Right atrium auricular region (tissue), 2 donors: ENCODE measurements at regions not wholly inside any gene's neighbourhood (a gene's known extent, or its start where the extent isn't known, plus 50 kb on each side); places are given as distances from the start of the nearest gene placed in this dataset.

Experiments
- DNase-seq: peaks from one replicate; pipeline ENCODE4 v3.0.0-alpha.2; 2019; ENCODE audit warnings: low spot score
- H3K27ac ChIP-seq, 2 donors: fragments of 200-600 bp; sonication (generic); 1 replicate in 1 of 2; 2 replicates in 1 of 2; pipeline ENCODE4 v1.5.1; 2016 to 2019
- H3K27me3 ChIP-seq, 2 donors: fragments of 200-600 bp; sonication (generic); one replicate each; pipeline versions ENCODE4 v1.5.1 to v1.6.0; 2017 to 2019
- H3K36me3 ChIP-seq: fragments of 200-600 bp; sonication (generic); one replicate; pipeline ENCODE4 v1.5.1; 2016
- H3K4me1 ChIP-seq, 2 donors: fragments of 200-600 bp; sonication (generic); one replicate each; pipeline versions ENCODE4 v1.5.1 to v1.6.0; 2017 to 2019
- H3K4me3 ChIP-seq, 2 donors: fragments of 200-600 bp; sonication (generic); 1 replicate in 1 of 2; 2 replicates in 1 of 2; pipeline ENCODE4 v1.5.1; 2017 to 2019; ENCODE audit warnings: mild to moderate bottlenecking in 1 of 2, moderate library complexity in 1 of 2
- H3K9me3 ChIP-seq, 2 donors: fragments of 200-600 bp; sonication (generic); one replicate each; pipeline ENCODE4 v1.5.1; 2019
- TF ChIP-seq, protein P1 (sequence below), 2 donors: fragments of 200-600 bp; sonication (generic); IDR thresholded peaks; one replicate each; pipeline ENCODE4 v1.5.1; 2019; ENCODE audit warnings: antibody characterized with exemption in 2 of 2

DNA sequence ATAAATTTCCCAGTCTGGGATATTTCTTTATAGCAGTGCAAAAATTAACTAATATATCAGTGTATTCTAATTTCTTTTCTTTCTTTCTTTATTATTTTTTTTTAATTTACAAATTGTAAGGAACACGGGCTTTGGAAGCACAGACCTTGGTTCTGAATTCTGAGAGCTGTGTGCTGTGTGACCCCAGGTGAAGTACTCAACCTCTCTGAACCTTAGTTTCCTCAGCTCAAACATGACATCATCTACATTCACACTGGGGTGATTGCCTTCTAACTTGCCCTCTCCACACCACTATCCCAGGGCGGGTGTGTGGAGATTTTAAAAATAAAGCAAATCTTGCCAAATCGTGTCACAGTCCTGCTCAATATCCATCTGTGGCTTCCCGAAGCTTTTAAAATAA, 282.8 kb downstream of the C12orf75 start:
- Histone ChIP-seq H3K4me1 (peaks cover 0 to 5% of the 10 kb centered on the region in 2 donors), H3K27me3 (no peaks in the 10 kb centered on the region), H3K27ac (no peak overlapping the region), H3K4me3 (no peak overlapping the region), H3K9me3 (no peaks in the 10 kb centered on the region), H3K36me3 (no peaks in the 10 kb centered on the region)
- TF ChIP-seq, protein P1, sequence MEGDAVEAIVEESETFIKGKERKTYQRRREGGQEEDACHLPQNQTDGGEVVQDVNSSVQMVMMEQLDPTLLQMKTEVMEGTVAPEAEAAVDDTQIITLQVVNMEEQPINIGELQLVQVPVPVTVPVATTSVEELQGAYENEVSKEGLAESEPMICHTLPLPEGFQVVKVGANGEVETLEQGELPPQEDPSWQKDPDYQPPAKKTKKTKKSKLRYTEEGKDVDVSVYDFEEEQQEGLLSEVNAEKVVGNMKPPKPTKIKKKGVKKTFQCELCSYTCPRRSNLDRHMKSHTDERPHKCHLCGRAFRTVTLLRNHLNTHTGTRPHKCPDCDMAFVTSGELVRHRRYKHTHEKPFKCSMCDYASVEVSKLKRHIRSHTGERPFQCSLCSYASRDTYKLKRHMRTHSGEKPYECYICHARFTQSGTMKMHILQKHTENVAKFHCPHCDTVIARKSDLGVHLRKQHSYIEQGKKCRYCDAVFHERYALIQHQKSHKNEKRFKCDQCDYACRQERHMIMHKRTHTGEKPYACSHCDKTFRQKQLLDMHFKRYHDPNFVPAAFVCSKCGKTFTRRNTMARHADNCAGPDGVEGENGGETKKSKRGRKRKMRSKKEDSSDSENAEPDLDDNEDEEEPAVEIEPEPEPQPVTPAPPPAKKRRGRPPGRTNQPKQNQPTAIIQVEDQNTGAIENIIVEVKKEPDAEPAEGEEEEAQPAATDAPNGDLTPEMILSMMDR (IDR thresholded peaks at IDR 0.05): no peak
- no peak for DNase-seq

DNA sequence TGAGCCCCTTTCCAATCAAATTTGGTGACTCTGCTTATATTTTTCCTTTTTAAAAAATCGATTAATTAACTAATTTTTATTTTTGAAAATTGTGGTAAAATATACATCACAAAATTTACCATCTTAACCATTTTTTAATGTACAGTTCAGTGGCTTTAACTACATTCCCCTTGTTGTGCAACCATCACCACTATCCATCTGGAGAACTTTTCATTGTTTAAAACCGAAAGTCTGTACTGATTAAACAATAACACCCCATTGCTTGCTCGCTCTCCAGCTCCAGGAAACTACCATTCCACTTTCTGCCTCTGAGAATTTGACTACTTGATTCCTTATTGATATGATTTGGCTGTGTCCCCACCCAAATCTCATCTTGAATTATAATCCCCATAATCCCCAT, 283.4 kb downstream of the C12orf75 start:
- Histone ChIP-seq H3K4me3 (no peak overlapping the region), H3K27me3 (no peaks in the 10 kb centered on the region), H3K36me3 (no peaks in the 10 kb centered on the region), H3K9me3 (no peaks in the 10 kb centered on the region), H3K27ac (no peak overlapping the region), H3K4me1 (peaks cover 0 to 5% of the 10 kb centered on the region in 2 donors)
- no peak for DNase-seq
- TF ChIP-seq, protein P1 (IDR thresholded peaks at IDR 0.05): no peak

DNA sequence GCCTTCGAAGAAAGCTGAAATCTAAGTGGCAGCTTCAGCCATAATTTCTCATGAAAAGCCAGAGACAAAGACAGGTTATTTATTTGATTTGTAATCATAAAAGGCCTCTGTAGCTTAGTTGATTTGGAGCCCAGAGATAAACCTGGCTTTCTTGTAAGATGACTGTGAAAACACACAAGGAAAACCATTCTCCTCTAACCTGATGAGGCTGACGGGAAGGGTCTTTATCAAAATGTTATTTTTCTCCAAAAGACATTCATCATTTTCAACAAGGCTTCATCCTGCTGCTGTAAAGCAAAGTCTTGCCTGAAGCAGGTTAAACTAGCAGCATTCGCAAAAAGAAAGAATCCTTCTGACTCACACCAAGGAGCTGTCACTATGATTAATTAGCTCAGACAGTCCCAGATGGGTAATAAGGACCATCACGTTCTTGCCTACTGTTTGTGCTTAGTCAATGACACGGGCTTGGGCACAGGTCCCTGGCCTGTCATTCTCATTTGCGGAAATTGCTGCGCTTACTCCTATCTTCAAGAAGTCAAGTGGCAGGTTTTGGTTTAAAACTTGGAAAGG, 286.6 kb downstream of the C12orf75 start:
- H3K27ac ChIP-seq: no peak overlapping the region
- H3K9me3 ChIP-seq: no peaks in the 10 kb centered on the region
- TF ChIP-seq, protein P1 (IDR thresholded peaks at IDR 0.05): no peak
- no peaks in the 10 kb centered on the region for H3K4me1 ChIP-seq
- H3K27me3 ChIP-seq: no peaks in the 10 kb centered on the region
- H3K36me3 ChIP-seq: no peaks in the 10 kb centered on the region
- DNase-seq: no peak
- H3K4me3 ChIP-seq: no peak overlapping the region

DNA sequence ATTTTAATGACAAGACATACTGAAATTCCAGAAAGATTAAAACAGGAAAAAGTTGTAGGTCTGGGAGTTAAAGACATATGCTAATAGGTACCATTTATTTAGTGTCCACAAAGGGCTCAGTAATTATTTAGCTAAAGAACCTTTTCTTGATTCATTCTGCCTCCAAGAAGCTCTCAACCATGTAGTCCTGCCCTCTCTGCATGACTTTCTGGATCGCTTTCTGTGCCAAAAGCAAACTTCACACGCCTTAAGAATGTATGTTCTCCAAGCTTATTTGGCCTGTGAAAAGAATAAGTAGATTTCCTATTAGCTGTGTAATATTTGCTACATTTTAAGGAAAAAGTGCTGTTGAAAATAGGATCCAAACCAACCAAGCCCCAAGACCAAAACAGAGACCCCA, 291.7 kb downstream of the C12orf75 start:
- H3K4me3 ChIP-seq: no peak overlapping the region
- no peaks in the 10 kb centered on the region for H3K4me1 ChIP-seq
- no peak for DNase-seq
- H3K27me3 ChIP-seq: no peaks in the 10 kb centered on the region
- no peaks in the 10 kb centered on the region for H3K36me3 ChIP-seq
- H3K27ac ChIP-seq: no peak overlapping the region
- TF ChIP-seq, protein P1 (IDR thresholded peaks at IDR 0.05): no peak
- no peaks in the 10 kb centered on the region for H3K9me3 ChIP-seq

DNA sequence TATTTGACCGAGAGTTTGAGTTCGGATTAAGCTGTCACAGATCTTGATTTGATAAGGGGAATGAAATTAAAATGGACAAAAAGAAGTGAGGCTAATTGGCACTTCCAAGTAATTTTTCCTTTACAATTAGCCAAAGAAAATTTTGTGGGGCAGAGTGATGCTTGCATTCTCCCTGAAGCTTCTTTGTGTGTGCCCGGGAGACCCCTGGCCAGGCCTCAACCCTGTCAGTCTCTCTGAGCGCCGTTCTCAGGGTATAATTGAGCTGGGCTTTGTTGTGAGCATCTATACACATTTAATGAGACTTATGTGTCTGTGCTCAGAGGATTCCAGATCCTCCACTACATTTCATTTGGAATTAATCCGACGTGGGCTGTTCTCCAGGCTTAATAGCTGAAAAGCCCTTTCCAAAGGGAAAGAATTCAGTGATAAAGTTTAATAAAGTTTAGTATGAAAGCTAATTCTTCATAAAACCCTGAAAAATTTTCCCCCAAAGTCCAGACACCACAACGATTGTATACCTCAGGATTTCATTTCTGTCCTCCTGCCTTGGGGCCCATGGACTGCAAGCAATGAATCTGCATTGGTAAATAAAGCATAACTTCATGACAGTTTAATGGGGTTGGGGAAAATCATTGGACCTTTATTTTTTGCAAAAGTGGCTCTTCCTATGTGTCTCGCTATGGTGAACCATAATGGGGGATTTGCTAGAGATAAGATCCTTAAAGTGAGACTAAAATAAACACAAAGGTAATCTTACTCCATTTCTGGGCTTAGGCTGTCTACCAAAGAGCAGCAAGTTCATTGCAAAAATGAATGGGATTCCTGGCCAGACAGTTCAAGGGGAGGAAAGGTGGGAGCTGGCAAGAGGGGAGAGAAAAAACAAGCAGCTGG, 292.6 kb downstream of the C12orf75 start:
- no peak for DNase-seq
- no peaks in the 10 kb centered on the region for H3K27me3 ChIP-seq
- H3K36me3 ChIP-seq: no peaks in the 10 kb centered on the region
- H3K4me3 ChIP-seq: no peak overlapping the region
- H3K4me1 ChIP-seq: no peaks in the 10 kb centered on the region
- TF ChIP-seq, protein P1 (IDR thresholded peaks at IDR 0.05): no peak
- H3K9me3 ChIP-seq: no peaks in the 10 kb centered on the region
- H3K27ac ChIP-seq: no peak overlapping the region
